ENCODE measurements at regions not wholly inside any gene's neighbourhood (a gene's known extent, or its start where the extent isn't known, plus 50 kb on each side); places are given as distances from the start of the nearest gene placed in this dataset.

DNA sequence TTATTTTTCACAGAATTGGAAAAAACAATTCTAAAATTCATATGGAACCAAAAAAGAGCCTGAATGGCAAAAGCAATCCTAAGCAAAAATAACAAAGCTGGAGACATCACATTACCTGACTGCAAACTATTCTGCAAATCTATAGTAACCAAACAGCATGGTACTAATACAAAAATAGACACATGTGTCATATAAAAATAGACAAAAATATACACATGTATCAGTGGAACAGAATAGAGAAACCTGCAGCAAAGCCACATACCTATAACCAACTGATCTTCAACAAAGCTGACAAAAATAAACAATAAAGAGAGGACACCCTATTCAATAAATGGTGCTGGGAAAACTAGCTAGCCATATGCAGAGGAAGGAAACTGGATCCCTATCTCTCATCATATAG is 259.6 kb downstream of the IGSF11 start:
- no peak for TF ChIP-seq ESRRG (CRISPR knock-in tag; IDR thresholded peaks at IDR 0.05)
- TF ChIP-seq TSHZ2 (CRISPR knock-in tag; IDR thresholded peaks at IDR 0.05) = no peak
- no peak for TF ChIP-seq GLIS3 (CRISPR knock-in tag; IDR thresholded peaks at IDR 0.05)
- TF ChIP-seq, protein P1, sequence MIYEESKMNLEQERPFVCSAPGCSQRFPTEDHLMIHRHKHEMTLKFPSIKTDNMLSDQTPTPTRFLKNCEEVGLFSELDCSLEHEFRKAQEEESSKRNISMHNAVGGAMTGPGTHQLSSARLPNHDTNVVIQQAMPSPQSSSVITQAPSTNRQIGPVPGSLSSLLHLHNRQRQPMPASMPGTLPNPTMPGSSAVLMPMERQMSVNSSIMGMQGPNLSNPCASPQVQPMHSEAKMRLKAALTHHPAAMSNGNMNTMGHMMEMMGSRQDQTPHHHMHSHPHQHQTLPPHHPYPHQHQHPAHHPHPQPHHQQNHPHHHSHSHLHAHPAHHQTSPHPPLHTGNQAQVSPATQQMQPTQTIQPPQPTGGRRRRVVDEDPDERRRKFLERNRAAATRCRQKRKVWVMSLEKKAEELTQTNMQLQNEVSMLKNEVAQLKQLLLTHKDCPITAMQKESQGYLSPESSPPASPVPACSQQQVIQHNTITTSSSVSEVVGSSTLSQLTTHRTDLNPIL (CRISPR knock-in tag; IDR thresholded peaks at IDR 0.05; ENCODE audit: low read depth) = no peak

Data from SK-N-SH treated with all-trans-retinoic acid at 6 μM for 48 hours (cell line).